ENCODE measurements at regions not wholly inside any gene's neighbourhood (a gene's known extent, or its start where the extent isn't known, plus 50 kb on each side); places are given as distances from the start of the nearest gene placed in this dataset.

DNA sequence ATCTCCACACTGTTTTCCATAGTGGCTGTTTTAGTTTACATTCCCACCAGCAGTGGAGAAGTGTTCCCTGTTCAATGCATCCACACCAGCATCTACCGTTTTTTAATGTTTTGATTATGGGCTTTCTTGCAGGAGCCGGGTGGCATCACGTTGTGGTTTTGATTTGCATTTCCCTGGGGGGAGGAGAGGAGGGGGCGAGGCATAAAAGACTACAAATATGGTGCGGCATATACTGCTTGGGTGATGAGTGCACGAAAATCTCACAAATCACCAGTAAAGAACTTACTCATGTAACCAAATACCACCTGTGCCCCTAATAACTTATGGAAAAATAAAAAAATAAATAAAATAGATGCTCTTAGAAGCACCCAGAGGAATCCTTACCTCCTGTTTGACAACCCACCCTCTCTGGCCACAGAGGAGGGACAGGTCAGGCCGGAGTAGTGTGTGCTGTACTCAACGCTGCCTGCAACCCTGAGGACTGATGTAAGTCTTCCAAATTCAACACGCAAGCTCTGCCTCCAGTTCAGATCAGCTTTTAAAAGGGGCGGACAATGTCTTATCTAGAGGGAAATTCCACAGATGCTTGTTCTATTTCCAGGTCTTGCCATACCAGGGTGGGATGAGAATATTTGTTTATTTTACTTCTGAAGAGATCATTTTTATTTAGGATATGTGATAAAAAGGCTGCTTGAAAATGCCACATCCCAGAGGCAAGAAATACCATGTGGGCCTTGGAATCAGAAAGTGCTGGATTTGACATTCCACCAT is 329.6 kb upstream of the B3GAT1 start:
- Histone ChIP-seq H3K4me3 (no peak overlapping the region), H3K9me3 (no peaks in the 10 kb centered on the region; the same call in none of the 2 replicates), H3K27me3 (no peaks in the 10 kb centered on the region; the same call in 1 of the 2 replicates), H3K36me3 (no peaks in the 10 kb centered on the region)
- no peak for DNase-seq

DNA sequence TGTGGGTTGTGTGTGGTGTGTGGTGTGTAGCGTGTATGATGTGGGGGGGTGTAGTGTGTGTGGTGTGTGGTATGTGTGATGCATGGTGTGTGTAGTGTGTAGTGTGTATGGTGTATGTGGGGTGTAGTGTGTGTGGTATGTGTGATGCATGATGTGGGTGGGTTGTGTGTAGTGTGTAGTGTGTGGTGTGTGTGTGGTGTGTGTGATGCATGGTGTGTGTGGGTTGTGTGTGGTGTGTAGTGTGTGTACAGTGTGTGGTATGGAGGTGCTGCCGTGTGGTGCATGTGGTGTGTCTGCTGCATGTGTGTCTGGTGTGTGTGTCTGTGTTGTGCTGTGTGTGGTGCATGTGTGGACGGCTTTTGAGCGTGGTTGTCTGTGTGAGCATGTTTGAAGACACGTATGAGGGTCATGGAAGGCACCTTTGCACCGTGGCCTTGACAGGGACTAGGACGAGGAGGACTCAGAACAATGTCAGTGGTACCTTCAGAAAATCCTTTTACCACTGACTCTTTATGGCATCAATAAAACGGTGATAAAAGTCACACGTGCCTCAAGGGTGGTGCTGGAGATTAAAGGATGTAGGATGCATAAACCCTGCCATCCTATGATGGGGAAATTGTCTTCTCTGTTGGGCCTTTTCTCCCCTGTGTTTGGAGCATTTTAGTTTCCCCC is 328.7 kb upstream of the B3GAT1 start:
- Histone ChIP-seq H3K36me3 (no peaks in the 10 kb centered on the region), H3K9me3 (no peaks in the 10 kb centered on the region; the same call in 1 of the 2 replicates), H3K27me3 (no peaks in the 10 kb centered on the region; the same call in 1 of the 2 replicates), H3K4me3 (no peak overlapping the region)
- no peak for DNase-seq

DNA sequence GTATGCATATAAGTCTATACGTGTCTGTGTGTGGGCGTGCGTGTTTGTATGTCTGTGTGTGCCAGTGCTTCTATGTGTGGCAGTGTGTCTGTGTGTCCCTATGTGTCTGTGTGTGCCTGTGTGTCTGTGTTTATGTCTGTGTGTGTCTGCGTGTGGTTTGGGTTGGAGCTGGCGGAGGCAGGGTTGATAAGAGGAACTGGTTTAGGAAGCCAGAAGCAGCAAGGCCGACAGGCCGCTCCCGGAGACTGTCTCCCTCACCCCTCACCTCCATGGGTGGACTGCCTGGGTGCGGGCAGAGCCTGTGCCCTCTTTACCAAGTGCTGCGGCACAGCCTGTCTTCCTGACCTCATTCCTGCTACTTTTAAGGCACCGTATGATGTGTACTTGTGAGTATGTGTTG is 327.1 kb upstream of the B3GAT1 start:
- H3K9me3 ChIP-seq: no peaks in the 10 kb centered on the region; the same call in 1 of the 2 replicates

DNA sequence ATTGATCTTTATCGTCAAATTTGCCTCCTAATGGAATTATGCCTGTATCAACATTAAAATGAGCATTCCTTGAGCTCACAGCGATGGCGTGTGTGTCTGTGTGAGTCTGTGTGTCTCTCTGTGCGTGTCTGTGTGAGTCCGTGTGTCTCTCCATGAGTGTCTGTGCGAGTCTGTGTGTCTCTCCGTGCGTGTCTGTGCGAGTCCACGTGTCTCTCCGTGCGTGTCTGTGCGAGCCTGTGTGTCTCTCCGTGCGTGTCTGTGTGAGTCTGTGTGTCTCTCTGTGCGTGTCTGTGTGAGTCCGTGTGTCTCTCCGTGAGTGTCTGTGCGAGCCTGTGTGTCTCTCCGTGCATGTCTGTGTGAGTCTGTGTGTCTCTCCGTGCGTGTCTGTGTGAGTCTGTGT is 326.5 kb upstream of the B3GAT1 start:
- H3K27me3 ChIP-seq: no peaks in the 10 kb centered on the region; the same call in 1 of the 2 replicates
- H3K9me3 ChIP-seq: no peaks in the 10 kb centered on the region; the same call in 1 of the 2 replicates
- H3K4me3 ChIP-seq: no peak overlapping the region
- H3K36me3 ChIP-seq: no peaks in the 10 kb centered on the region
- DNase-seq: no peak

More for the DNA sequence above, 327.1 kb upstream of the B3GAT1 start:
- Histone ChIP-seq H3K4me3 (no peak overlapping the region), H3K36me3 (no peaks in the 10 kb centered on the region), H3K27me3 (no peaks in the 10 kb centered on the region; the same call in 1 of the 2 replicates)
- no peak for DNase-seq

DNA sequence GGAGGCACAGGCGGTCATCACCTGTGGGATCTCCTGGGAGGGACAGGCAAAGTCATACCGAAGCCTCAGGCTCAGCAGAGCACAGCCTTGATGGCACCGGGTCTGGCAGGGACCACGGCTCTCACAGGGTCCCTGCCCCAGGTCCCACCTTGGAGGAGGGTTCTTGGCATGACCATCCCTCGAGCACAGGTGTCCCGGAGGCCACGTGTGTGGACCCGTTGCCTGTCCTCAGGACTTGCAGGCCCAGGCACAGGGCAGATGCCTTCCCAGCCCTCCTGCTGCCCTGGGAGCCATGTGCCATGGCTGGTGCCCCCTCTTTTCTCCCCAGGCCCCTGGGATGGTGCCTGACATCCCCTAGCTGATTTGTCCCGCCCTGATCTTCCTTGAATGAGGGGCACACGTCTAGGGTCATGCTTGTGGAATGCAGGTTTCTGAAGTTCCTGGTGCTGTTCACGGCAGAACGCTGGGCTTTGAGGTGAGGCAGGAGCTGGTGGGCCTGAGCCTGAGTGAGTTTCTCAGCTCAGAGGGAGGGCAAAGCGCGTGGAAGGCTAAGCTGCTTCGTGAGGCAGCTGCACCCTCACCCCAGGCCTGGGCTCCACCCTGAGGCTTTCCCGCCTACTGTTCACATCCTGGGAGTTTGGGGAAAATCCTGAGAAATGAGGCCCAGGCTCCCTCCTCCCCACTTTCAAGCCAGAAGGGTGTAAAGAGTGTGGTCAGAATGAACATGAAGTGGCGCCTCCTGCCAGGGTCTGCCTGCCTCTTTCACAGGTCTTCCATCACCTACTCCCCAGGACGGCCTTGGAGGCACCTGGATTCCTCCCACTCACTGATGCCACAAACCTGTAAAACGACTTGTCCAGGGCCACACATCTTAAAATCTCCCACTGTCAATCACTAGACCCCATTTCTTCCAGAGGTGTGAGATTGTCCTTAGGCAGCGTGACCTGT is 325.8 kb upstream of the B3GAT1 start:
- H3K27me3 ChIP-seq: no peaks in the 10 kb centered on the region; the same call in 1 of the 2 replicates
- no peaks in the 10 kb centered on the region; the same call in 1 of the 2 replicates for H3K9me3 ChIP-seq
- H3K36me3 ChIP-seq: no peaks in the 10 kb centered on the region
- no peak for DNase-seq
- H3K4me3 ChIP-seq: no peak overlapping the region

DNA sequence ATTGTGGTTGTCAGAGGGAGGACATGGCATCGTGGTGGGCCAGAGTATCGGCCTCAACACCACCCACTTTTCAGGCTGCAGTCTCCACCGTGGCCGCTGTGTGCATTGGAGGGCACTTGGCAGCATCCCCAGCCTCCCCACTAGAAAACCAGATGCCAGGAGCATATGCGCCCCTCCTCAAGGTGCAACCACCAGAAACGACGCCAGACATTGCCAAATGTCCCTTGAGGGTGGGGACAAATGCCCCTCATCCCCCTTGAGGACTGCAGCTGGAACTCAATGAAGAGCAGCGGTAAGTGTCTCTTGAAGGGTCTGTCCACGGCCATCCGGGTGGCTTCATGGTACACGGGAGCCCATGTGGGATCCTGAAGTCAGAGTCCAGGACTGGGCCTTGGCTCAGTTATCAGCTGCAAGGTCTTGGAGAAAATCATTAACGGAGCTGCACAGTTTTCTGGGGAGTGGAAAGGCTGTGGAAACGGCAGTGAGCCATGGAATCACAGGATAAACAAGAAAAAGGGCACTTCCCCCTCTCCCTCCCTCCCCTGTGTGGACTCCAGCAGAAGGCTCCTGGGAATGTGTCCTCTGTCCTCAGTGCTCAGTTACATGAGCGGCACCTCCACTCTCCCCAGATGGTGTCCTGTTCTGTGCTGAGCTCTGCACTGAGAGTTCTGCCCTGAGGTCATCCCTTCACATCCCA is 324.4 kb upstream of the B3GAT1 start:
- Histone ChIP-seq H3K4me3 (no peak overlapping the region), H3K27me3 (no peaks in the 10 kb centered on the region), H3K9me3 (no peaks in the 10 kb centered on the region), H3K36me3 (no peaks in the 10 kb centered on the region)
- DNase-seq: no peak

DNA sequence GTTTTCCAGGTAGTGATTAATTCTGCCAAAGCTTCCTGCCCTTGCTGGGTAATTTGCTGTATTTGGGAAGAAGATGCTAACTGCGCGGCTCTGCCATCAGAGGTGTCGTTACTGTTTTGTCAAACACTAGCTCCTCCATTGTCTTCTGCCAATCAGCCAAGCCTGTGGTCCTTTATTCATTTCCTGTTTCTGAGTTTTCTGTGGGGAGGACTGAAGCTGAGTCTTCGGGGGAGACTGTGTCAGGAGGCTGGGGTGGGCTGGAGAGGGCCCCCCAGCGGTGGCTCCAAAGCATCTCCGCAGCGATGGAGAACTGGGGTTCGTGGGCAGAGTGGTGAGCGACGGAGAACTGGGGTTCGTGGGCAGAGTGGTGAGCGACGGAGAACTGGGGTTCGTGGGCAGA is 322.9 kb upstream of the B3GAT1 start:
- DNase-seq: no peak
- no peak overlapping the region for H3K4me3 ChIP-seq
- H3K9me3 ChIP-seq: no peaks in the 10 kb centered on the region
- H3K27me3 ChIP-seq: no peaks in the 10 kb centered on the region
- no peaks in the 10 kb centered on the region for H3K36me3 ChIP-seq

DNA sequence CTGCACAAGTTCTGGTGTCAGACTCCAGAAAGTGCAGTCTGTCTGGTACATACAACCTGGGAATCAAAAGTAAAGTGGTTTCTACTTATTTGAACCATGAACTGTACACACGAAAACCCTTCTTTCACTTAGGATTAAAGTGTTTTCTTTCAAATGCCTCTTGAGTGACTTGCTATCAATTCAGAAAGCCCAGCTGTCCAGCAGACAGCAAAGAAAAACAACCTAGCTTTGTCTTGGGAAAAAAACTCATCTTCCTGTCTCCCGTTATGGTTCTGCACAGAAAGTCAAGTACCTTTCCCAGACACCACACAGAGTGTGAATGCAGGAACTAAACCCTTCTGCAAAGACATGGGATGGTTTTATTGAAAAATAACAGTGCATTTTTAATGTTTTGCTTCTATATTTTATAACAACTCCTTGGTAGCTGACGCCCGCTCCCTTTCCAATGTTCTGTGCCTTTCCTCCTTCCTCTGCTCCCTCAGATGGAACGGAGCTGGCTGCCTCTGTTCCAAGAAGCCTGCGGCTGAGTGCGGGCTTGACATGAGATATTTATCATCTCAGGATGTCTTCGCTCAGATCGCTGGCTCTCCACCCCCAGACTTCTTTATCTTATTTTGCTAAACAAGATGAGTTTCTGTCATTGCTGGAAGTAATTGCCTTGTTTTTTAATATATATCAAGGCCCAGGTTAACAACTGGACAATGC is 322.3 kb upstream of the B3GAT1 start:
- H3K9me3 ChIP-seq: no peaks in the 10 kb centered on the region
- no peaks in the 10 kb centered on the region for H3K36me3 ChIP-seq
- no peak for DNase-seq
- H3K27me3 ChIP-seq: no peaks in the 10 kb centered on the region
- H3K4me3 ChIP-seq: no peak overlapping the region

DNA sequence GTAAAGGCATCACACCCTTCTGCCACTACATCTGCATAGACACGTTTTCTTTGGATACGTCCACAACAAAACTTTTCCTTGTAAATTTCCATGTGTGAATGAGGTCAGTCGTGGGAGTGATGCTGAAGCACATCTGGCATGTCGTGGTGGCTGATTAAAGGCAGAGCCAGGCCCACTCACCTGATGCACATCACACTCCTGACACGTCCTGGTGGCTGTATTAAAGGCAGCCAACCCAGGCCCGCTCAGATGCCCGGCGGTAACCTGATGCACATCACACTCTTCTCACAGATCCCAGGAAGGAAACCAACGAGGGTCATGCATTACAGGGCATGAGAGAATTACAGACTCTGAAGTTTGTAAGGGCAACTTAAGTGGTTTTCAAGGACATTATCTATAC is 321.6 kb upstream of the B3GAT1 start:
- Histone ChIP-seq H3K4me3 (no peak overlapping the region), H3K9me3 (no peaks in the 10 kb centered on the region)
- no peak for DNase-seq

DNA sequence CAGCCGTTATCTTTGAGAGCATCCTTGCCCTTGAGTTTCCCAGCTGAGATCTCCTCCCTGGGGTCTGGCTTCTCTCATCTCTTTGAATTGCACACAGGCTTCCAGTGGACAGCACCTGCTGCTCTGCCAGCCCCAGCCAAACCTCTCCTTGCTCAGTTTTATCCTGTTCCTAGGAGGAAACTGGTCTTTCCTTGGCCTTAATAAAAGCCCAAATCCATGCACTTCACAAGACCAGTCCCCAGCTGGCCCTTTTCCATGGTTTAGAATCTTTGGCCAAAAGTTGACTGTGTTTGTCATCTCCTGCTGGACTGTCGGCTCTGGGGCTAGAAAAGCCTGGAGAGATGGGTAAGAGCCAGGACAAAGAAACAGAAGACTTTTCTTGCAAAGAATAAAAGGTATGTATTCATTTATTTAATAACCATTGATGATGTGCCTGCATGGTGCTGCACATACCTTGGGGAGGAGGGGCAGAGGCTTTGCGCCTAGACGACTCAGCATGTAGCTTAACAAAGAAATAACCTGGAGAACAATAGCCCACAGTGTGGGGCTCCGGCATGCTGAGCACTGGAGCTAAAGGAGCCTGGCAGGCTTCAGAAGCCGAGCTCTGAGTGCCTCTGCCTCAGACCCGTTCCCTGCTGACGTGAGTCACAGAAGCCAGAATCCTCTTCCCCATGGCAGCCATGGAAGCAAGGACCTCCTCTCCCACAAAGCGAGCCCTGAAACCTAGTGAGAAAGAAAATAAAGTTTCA is 319.3 kb upstream of the B3GAT1 start:
- no peak overlapping the region for H3K4me3 ChIP-seq
- no peaks in the 10 kb centered on the region; the same call in 1 of the 2 replicates for H3K27me3 ChIP-seq
- H3K36me3 ChIP-seq: no peaks in the 10 kb centered on the region
- no peaks in the 10 kb centered on the region for H3K9me3 ChIP-seq
- no peak for DNase-seq

More for the DNA sequence above, 321.6 kb upstream of the B3GAT1 start:
- Histone ChIP-seq H3K36me3 (no peaks in the 10 kb centered on the region), H3K27me3 (no peaks in the 10 kb centered on the region)

DNA sequence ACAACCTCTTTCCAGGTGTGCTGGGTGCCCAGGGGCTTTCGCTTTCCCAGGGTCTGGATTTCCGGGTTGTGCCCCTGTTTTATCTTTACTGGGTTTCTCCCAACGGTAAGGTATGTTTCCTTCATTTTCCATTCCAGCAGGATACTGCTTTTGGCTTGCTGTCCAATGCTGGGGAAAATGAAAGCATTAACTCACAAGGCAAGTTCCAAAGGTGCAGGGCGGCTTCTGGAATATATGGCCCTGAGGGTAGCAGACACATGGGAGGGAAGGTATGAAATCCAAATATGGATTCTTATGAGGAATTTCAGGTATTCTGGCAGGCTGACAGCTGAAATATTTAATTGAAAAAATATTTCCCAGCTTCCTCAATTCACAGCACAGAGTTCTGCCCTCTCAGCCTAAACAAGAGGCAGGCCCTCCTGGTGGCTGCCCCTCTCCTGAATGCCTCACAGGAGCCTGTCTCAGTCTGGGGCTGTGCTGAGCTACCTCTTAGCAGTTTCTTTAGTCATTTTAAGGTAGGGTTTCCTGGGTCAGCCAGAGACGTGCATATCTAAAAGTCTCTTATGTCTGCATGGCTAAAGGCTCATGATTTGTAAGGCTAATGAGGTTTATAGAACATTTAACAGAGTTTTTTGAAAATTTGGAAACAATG is 318.6 kb upstream of the B3GAT1 start:
- H3K9me3 ChIP-seq: no peaks in the 10 kb centered on the region
- no peaks in the 10 kb centered on the region for H3K36me3 ChIP-seq
- no peaks in the 10 kb centered on the region; the same call in 1 of the 2 replicates for H3K27me3 ChIP-seq
- H3K4me3 ChIP-seq: no peak overlapping the region
- no peak for DNase-seq

DNA sequence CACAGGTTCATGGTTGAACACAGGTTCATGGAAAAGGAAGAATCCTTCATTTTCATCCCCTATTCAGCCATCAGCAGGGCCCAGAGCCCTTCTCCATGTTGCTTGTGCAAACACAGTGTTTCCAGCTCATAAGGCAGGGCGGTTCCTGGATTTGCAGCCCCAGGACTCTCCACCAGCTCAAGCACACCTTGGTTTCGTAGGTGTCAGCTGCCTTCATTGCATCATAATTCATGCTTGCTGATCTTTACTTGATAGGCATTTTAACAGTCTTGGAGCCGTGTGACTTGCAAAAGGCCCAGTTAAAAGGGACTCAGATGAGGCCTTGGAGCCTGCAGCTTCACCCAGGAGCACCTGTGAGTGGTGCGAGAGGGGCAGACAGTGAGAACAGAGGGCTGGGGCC is 318.1 kb upstream of the B3GAT1 start:
- H3K27me3 ChIP-seq: no peaks in the 10 kb centered on the region; the same call in 1 of the 2 replicates
- H3K36me3 ChIP-seq: no peaks in the 10 kb centered on the region
- no peak for DNase-seq
- no peak overlapping the region for H3K4me3 ChIP-seq
- H3K9me3 ChIP-seq: no peaks in the 10 kb centered on the region

DNA sequence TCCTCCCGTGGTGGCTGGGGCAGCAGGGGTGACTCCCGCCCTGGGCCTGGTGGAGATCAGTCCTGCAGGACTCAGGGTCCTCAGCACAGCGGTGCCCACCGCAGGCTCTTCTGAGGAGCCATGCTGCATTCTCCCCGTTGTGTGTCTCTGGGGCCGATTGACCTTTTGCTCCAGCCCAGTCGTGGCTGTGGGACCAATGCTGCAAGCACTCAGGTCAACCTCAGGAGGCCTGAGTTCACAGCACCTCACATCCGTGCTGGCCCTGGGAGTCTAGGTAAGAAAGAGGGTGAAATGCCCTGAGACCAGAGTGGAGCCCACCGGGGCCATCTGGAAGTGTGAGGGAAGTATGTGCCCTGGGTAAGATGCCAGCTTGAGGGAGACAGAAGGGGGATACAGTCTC is 316.1 kb upstream of the B3GAT1 start:
- Histone ChIP-seq H3K4me3 (no peak overlapping the region), H3K36me3 (no peaks in the 10 kb centered on the region), H3K27me3 (no peaks in the 10 kb centered on the region; the same call in 1 of the 2 replicates), H3K9me3 (no peaks in the 10 kb centered on the region)
- DNase-seq: no peak

DNA sequence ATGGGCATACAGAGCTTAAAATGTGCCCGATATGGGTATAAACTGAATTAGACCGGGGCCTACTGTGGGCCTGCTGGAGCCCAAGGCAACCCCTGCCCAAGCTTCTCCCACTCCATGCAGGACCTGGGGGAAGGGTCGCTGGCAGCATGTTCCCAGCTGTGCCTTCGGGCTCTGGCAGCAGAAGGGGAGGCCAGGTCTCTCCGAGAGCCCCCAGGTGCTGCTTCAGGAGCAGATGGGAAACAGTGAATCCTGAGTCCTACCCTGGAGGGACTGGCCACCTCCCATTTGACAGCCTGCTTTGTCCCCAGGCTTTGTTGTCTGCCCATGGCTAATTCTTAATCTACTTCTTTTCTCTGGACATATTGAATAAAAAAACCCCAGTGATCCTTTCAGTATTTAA is 315.6 kb upstream of the B3GAT1 start:
- no peak for DNase-seq
- Histone ChIP-seq H3K9me3 (no peaks in the 10 kb centered on the region), H3K4me3 (no peak overlapping the region), H3K27me3 (no peaks in the 10 kb centered on the region; the same call in 1 of the 2 replicates), H3K36me3 (no peaks in the 10 kb centered on the region)

DNA sequence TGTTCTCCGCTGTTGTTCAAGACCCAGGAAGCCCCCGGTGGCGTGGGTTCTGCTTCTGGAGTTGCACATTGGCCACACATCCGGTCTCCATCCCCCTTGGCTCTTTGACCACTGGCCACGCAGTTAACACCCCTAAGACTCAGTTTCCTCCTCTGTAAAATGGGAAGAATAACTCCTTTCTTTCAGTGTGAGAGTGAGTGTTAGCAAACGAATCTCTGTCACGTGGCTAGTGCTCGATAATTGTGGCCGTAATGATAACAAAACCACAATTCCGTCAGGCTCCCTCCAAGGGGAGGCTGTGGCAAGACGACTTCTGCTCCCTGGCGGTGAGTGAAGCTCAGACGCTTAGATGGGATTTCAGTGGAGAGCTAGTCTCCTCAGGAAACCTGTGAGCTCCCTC is 315.2 kb upstream of the B3GAT1 start:
- no peak overlapping the region for H3K4me3 ChIP-seq
- DNase-seq: no peak

More for the DNA sequence above, 315.2 kb upstream of the B3GAT1 start:
- no peaks in the 10 kb centered on the region for H3K9me3 ChIP-seq
- no peaks in the 10 kb centered on the region for H3K36me3 ChIP-seq
- H3K27me3 ChIP-seq: no peaks in the 10 kb centered on the region; the same call in 1 of the 2 replicates
